T-helper 2 cell (primary cell): ENCODE measurements at regions not wholly inside any gene's neighbourhood (a gene's known extent, or its start where the extent isn't known, plus 50 kb on each side); places are given as distances from the start of the nearest gene placed in this dataset.
A peak's percentile ranks its signal among the peaks of the same experiment; 100 is the strongest.
"Not testable (repeated sequence)": the region's sequence is repeated elsewhere in the genome, so short reads cannot be mapped to it uniquely, and the experiment has no call there.

Source experiments
- DNase-seq, 5 experiments: peaks; one replicate each; pipeline versions ENCODE4 v3.0.0 to v3.0.0-alpha.2; 2012 to 2022

- DNase-seq = no peak
Observed at GRCh38 chr13:78065141-78065540, 146.5 kb upstream of the EDNRB start.

DNA sequence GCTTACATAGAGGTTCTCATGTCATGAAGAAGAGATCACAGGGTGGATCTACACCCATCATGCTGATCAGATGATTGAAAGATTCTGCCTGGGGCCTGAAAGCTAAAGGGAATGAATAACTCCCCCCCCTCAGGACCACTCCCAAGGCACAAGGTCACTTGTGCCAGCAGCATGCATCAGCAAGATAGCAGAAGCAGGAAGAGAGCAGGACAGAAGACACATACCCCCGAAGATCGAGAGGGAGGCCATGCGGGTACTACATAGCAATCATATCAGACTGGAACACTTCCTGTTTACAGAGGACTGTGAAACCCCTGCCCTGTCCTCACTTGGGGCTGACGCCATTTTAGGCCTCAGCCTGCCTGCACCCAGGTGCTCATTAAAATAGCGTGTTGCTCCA, 143.2 kb upstream of the EDNRB start:
- no peak for DNase-seq

- no peak for DNase-seq
Observed at GRCh38 chr13:78060966-78061365, 142.3 kb upstream of the EDNRB start.

DNA sequence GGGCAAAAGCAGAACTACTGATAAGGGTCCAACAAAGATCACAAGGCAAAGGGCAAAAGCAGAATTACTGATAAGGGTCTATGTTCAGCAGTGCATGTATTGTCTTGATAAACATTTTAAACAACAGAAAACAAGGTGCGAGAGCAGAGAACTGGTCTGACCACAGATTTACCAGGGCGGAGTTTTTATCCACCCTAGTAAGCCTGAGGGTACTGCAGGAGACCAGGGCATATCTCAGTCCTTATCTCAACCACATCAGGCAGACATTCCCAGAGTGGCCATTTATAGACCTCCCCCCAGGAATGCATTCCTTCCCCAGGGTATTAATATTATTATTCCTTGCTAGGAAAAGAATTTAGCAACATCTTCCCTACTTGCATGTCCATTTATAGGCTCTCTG, 138.2 kb upstream of the EDNRB start:
- not testable (repeated sequence) for DNase-seq

DNA sequence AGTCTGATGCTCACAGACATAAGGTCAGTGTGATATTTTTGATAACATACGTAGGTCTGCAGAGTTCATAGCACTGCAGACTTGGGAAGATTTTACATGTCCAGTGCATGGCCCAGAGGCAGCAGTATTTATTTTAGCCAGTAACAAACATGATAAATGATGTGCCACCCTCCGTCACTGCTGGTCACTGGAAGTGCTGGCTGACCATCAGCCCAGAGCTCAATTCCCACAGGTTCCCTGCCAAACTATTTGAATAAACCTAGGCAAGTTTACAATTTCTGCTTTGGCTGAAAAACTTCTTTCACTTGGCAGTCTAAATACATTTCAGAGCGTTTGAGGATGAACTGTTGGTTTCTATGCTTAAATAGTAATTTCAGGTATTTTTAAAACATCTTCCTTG, 135.5 kb upstream of the EDNRB start:
- DNase-seq = no peak

DNA sequence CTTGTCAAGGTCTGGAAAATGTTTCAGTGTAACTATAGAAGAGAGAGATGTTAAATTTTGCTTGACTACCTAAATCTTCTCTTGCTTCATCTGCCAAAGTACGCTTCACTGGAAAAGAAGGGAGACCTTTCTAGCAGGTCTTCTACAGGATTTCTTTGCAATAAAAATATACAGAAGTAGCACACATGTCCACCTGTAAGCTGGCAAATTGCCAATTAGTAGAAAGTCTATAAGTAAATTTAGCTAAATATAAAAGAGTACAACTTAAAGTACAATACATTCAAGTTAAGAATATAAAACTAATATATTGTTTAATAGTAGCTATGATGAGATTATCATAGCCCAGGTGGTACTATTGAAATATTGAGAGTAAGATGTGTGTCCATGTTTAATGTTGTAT, 128.5 kb upstream of the EDNRB start:
- DNase-seq = no peak

GRCh38 chr13:78046331-78046730, 127.7 kb upstream of the EDNRB start:
- DNase-seq = no peak

- DNase-seq = no peak
Observed at GRCh38 chr13:78045916-78046315, 127.3 kb upstream of the EDNRB start.

GRCh38 chr13:78041366-78041765, 122.7 kb upstream of the EDNRB start:
- not testable (repeated sequence) for DNase-seq

GRCh38 chr13:78040205-78040830, 121.7 kb upstream of the EDNRB start:
- DNase-seq = no peak

- no peak for DNase-seq
Observed at GRCh38 chr13:78036841-78037240, 118.2 kb upstream of the EDNRB start.

DNA sequence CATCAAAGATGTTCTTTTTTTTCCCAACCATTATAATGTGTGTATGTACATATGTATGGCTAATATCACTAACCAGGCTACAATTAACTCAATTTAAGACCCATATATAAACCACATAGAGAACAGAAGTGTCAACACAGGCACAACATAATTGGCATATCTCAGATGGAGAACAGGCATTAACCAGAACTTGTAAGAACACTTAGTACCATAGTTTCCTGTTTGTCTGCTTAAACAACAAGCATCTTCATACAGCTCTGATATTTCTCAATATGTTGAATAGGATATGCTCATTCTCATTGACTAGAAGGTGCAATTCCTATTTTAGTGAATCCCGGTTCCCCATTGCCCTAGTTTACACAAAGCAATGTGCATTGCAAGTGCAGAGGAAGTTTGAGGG, 116.9 kb upstream of the EDNRB start:
- no peak for DNase-seq

GRCh38 chr13:78033509-78033908, 114.9 kb upstream of the EDNRB start:
- no peak for DNase-seq

DNA sequence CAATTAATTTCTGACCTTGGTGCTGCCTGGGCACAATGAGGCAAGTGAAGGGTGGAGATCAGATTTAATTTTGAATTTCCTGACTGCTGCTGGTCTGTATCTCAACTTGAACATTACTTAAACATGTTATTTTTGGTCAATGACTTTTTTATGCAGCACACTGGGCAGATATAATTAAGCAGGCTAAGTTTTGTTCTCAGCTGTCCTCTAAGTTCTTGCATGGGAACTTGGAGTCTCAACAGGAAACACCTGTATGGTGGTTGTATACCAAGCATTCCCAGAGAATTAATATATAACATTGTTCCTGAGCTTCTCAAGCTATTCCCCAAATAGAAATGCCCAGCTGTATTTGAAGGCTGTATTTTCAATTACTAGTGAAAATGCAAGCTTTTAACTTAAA, 113.5 kb upstream of the EDNRB start:
- no peak for DNase-seq

DNA sequence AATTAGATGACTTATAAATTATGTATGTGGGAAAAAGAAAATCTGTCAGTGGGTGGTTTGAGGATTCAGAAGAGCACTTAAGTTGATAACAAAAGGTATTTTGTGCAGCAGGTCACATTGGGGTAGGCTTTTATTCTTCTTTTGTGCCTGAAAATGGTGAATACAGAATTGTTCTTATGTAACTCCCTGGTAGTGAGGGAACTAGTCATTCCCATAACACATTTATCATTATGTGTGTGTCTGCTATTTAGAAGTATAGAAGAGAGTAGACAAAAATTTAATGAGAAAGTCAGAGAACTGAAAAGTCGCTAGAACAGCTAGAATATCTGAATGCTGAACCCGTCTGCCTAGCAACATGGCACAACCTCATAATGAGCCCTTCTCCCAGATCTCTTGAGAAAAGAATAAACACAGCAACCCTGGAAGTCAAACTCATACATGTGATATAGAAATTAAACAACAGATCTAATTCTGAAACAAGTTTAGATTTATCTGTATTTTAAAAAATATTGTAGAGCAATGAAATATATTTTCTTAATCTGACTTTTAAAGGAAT, 111.8 kb upstream of the EDNRB start:
- no peak for DNase-seq

- no peak for DNase-seq
Observed at GRCh38 chr13:78029901-78030300, 111.3 kb upstream of the EDNRB start.

DNA sequence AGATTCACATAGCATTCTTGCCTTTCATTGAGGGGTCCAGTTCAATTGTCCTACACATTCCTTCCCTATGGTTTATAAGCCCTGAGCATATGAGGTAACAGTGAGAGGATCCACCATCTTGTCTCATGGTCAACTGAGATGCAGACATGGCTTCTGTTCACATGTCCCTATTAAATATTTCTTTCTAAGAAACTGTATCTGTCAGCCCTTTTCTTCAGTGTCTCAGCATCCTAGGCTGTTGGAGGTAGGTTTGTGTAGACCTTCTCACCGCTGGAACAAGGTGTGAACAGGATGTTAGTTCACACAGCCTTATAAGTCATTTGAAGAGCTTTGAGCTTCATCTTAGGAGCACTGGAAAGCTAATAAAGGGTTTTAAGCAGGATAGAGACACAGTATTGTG, 110.3 kb upstream of the EDNRB start:
- DNase-seq = no peak

- DNase-seq = no peak
Observed at GRCh38 chr13:78024996-78025395, 106.4 kb upstream of the EDNRB start.

DNA sequence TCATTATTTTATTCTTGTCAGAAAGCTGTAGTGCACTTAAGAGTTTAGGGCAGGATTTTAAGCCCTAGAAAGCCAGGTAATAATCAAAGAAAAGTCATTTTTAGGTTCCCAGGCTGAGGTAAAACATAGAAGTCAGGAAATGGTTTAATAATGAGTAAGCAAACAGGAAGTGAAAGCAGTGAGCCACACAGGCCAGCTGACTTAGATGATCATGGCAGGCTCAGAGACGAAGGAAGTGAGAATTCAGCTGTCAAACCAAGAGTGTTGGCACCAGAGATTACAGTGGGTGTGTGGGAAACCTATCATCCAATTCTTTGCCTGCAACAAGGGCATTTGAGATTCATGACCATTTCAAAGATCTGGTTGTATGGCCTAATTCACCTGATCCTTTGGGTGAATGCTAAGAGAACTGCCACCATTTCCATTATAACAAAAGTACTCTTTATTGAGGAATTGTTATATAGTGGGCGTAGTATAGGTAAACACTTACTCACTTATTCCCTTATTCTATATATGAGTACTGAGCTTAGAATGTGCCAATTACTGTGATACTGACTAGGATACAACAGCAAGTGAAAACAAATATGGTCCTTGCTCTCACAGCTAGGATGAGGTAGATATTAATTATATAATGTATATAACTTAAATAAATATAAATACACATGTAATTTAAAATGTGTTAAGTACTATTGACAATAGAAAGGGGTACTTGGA, 103.7 kb upstream of the EDNRB start:
- DNase-seq = peak in 3 of 5 experiments; percentile 1 to 81 (median 18)

GRCh38 chr13:78020861-78021260, 102.2 kb upstream of the EDNRB start:
- DNase-seq = no peak

- DNase-seq = no peak
Observed at GRCh38 chr13:78015782-78016181, 97.2 kb upstream of the EDNRB start.

DNA sequence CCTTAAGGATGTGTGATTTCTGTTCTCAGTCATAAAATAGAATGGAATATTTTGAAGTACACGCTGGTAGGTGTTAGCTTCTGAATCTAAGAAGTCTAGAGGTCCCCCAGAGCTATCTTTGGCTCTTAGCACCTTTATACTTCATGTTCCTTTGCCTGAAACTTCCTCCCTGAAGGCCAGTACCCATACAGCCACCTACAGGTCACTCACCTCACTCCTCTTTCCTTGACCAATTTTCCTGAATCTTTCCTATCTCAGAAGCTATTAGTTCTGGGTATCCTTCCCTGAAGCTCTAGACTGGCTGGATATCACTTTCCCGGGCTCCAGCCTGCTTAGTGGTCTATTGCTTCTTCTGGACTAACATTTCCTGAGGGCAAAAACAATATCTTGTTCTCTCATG, 93.4 kb upstream of the EDNRB start:
- DNase-seq = no peak

DNA sequence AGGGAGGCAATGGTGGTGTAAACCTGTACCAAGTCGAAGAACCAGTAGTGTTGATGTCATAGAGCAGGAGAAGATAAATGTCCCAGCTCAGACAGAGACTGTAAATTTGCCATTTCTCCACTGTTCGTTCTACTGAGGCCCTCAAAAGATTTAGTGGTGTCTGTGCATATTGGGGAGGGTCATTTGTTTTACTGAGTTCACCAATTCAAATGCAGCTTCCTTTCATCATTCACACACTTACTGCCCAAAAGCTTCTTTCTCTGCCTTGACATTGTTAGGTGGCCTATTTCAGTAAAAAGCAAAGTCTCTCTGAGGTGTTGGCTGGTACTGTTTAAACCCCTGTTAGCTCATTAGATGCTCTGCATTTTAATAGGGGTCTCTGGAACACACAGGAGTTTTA, 86.2 kb upstream of the EDNRB start:
- no peak for DNase-seq

GRCh38 chr13:77999746-78000145, 81.1 kb upstream of the EDNRB start:
- no peak for DNase-seq

GRCh38 chr13:77994166-77994565, 75.5 kb upstream of the EDNRB start:
- DNase-seq = no peak
